GM12892 (cell line): ENCODE measurements at regions not wholly inside any gene's neighbourhood (a gene's known extent, or its start where the extent isn't known, plus 50 kb on each side); places are given as distances from the start of the nearest gene placed in this dataset.

Experiments
- POLR2A ChIP-seq: IDR thresholded peaks from 2 replicates; pipeline ENCODE4 v1.6.1; 2011; ENCODE audit warnings: low read depth, low read length, control low read depth
- POLR2AphosphoS5 ChIP-seq: IDR thresholded peaks from 2 replicates; pipeline ENCODE4 v1.6.1; 2011; ENCODE audit warnings: low read depth, low read length, control low read depth
- TAF1 ChIP-seq: IDR thresholded peaks from 2 replicates; pipeline ENCODE4 v1.6.1; 2011; ENCODE audit warnings: low read depth, mild to moderate bottlenecking, control low read depth, low read length, borderline replicate concordance

DNA sequence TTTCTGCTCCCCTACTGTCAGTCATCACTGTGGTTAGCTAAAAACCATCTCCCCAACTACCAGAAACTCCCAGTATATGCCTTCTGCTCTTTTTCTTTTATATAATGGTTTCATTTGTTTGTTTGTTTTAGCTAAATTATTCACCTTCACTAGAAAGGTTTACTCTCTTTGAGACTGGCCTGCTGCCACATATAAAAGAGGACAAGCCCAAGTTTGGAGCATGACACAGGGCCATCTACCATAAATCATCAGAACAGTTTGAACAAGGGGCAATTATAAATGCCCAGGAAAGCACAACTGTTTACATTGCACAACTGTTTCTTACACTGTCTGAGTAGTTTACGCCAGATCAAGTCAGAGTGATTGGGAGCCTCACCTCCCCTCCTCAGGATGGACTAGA lies 471.0 kb upstream of the PIK3C3 start:
- TF ChIP-seq TAF1 (no peak), POLR2A (no peak), POLR2AphosphoS5 (no peak)
